Adrenal gland (tissue), 5 donors: ENCODE measurements at regions not wholly inside any gene's neighbourhood (a gene's known extent, or its start where the extent isn't known, plus 50 kb on each side); places are given as distances from the start of the nearest gene placed in this dataset.
"Not testable (repeated sequence)": the region's sequence is repeated elsewhere in the genome, so short reads cannot be mapped to it uniquely, and the experiment has no call there.

Source experiments
- CTCF ChIP-seq, 6 experiments: fragments of 450-650 bp in 4 of 6; fragments of 200-600 bp in 2 of 6; sonication (generic) in 1 of 6; IDR thresholded peaks; 1 replicate in 5 of 6; 2 replicates in 1 of 6; pipeline versions ENCODE4 v1.5.1 to v1.8.0; 2016 to 2021; ENCODE audit warnings: antibody characterized with exemption in 6 of 6, mild to moderate bottlenecking in 2 of 6, moderate library complexity in 1 of 6
- POLR2A ChIP-seq, 2 donors: fragments of 450-650 bp; IDR thresholded peaks; one replicate each; pipeline ENCODE4 v1.6.1; 2017; ENCODE audit warnings: antibody characterized with exemption in 2 of 2, mild to moderate bottlenecking in 2 of 2, moderate library complexity in 1 of 2
- donor health status: DM: no; HTN: no; CAD: no.

DNA sequence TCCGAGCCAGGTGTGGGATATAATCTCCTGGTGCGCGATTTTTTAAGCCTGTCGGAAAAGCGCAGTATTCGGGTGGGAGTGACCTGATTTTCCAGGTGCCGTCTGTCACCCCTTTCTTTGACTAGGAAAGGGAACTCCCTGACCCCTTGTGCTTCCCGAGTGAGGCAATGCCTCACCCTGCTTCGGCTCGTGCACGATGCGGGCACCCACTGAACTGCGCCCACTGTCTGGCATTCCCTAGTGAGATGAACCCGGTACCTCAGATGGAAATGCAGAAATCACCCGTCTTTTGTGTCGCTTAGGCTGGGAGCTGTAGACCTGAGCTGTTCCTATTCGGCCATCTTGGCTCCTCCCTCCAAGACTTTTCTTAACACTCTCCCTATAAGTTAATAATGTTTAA lies 1042.3 kb downstream of the EFNA5 start:
- TF ChIP-seq CTCF, POLR2A (IDR thresholded peaks at IDR 0.05): not testable (repeated sequence)
